Activated naive CD4-positive, alpha-beta T cell treated with anti-CD3 and anti-CD28 coated beads for 36 hours (primary cell): ENCODE measurements at regions not wholly inside any gene's neighbourhood (a gene's known extent, or its start where the extent isn't known, plus 50 kb on each side); places are given as distances from the start of the nearest gene placed in this dataset.

Source experiments
- CTCF ChIA-PET: fragments of 350-600 bp; sonication (Branson Sonifier 250); formaldehyde crosslinking; loops from one replicate; lab custom pipeline; 2021; ENCODE audit warnings: antibody characterized with exemption; lab: Charles Lee
- DNase-seq: peaks from one replicate; pipeline ENCODE4 v3.0.0-alpha.2; 2020
- H3K27ac Mint-ChIP-seq: one replicate; pipeline ENCODE4 v1.8.0; 2021; ENCODE audit warnings: mild to moderate bottlenecking, mixed read lengths
- H3K27me3 Mint-ChIP-seq: one replicate; pipeline ENCODE4 v1.8.0; 2021; ENCODE audit warnings: low read depth, mixed read lengths
- H3K36me3 Mint-ChIP-seq: one replicate; pipeline ENCODE4 v1.8.0; 2021; ENCODE audit warnings: low read depth, mixed read lengths
- H3K4me1 Mint-ChIP-seq: one replicate; pipeline ENCODE4 v1.8.0; 2021; ENCODE audit warnings: low read depth, mixed read lengths
- H3K4me3 Mint-ChIP-seq: one replicate; pipeline ENCODE4 v1.8.0; 2021; ENCODE audit warnings: mild to moderate bottlenecking, moderate library complexity, mixed read lengths
- H3K9me3 Mint-ChIP-seq: one replicate; pipeline ENCODE4 v1.8.0; 2021; ENCODE audit warnings: mixed read lengths
- intact Hi-C: fragments of 100-400 bp; cut with micrococcal nuclease; formaldehyde crosslinking; loops from one replicate; pipeline ENCODE4 v1.15.1; 2023

DNA sequence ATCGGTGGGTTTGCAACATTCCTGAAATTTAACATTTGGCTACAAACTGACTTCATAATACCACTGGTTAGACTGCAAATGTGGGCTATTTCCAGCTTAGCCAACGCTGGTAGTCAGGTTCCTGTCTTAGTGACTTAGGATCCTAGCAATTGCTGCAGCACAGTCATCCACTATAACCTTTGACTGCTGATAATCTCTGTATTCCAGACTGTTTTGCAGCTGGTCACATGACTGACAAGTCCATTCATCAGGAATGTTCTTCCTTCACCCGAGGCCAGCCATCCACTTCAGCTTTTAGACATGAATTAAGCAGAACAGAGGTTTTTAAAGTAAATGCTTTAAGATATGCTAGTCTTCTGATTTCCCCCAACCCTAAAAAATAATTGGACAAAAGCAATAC, 425.9 kb upstream of the MPDZ start:
- peaks cover 3% of the 10 kb centered on the region for H3K9me3 Mint-ChIP-seq
- H3K36me3 Mint-ChIP-seq: no peaks in the 10 kb centered on the region
- intact Hi-C loops: no loop called here
- no peaks in the 10 kb centered on the region for H3K4me1 Mint-ChIP-seq
- no peaks in the 10 kb centered on the region for H3K27me3 Mint-ChIP-seq
- CTCF ChIA-PET: no interaction called here
- H3K4me3 Mint-ChIP-seq: no peak overlapping the region
- DNase-seq: no peak
- no peak overlapping the region for H3K27ac Mint-ChIP-seq

DNA sequence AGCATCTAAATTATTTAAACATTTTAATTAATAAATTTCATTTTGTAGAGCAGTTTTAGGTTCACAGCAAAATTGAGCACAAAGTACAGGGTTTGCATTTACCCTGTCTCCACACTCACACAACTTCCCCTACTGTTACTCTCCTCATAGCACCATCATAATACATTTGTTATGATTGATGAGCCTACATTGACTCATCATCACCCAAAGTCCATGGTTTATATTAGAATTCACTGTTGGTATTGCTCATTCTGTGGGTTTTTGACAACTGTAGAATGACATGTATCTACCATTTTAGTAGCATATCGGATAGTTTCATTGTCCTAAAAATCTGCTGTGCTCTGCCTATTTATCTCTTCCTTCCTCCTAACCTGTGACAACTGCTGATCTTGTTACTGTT, 411.1 kb upstream of the MPDZ start:
- no peaks in the 10 kb centered on the region for H3K36me3 Mint-ChIP-seq
- intact Hi-C loops: no loop called here
- H3K4me3 Mint-ChIP-seq: no peak overlapping the region
- no peaks in the 10 kb centered on the region for H3K27me3 Mint-ChIP-seq
- CTCF ChIA-PET: no interaction called here
- no peak for DNase-seq
- H3K9me3 Mint-ChIP-seq: peaks cover 14% of the 10 kb centered on the region
- no peaks in the 10 kb centered on the region for H3K4me1 Mint-ChIP-seq
- no peak overlapping the region for H3K27ac Mint-ChIP-seq

DNA sequence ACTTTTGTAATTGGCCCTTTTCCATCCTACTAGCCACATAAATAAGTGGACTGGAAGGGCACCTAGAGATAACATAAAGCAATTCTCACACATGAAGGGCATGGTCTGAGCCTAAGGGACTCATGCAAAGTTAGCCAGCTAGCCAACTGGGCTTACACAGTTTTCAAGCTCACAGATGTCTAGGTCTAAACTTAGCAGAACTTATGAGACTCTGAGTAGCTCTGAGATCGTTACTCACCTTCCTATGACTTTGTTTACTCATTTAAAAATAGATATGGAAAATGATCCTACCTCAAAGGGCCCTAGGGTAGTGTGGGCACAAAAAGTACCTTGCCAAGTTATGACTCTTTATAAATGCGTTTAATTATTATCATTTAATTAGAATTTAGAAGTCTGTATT, 410.4 kb upstream of the MPDZ start:
- CTCF ChIA-PET: no interaction called here

DNA sequence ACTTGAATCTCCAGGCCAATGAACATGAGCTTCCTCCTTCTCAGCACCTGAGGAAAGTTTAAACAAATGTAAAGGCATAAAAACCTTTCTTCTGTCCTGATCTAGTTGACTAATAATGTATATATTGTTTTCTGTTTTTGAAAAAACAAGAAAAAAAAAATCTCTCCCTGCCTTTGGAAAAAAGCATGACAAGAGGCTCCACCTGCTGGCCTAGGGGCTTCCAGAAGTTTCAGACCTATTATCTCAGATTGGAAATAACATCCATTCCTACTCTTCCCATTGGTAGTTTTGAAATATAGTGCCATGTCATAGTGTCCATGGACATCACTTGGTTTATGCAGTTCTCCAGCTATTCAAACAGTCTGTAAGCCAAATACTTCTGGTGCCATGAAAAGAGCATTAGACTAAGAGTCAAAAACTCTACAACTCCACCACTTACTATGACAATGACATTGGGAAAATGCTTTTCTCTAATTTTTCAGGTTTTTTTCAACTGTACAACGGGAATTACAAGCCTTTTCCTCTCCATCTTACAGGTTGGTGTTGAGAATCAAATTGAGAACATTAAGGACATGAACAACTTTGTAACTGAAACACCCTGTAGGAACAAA, 409.6 kb upstream of the MPDZ start:
- no peaks in the 10 kb centered on the region for H3K36me3 Mint-ChIP-seq
- no peak overlapping the region for H3K27ac Mint-ChIP-seq

More for the DNA sequence above, 410.4 kb upstream of the MPDZ start:
- Mint-ChIP-seq H3K9me3 (peaks cover 10% of the 10 kb centered on the region), H3K4me3 (no peak overlapping the region), H3K27ac (no peak overlapping the region), H3K4me1 (no peaks in the 10 kb centered on the region), H3K27me3 (no peaks in the 10 kb centered on the region), H3K36me3 (no peaks in the 10 kb centered on the region)
- no peak for DNase-seq
- intact Hi-C loops: no loop called here

DNA sequence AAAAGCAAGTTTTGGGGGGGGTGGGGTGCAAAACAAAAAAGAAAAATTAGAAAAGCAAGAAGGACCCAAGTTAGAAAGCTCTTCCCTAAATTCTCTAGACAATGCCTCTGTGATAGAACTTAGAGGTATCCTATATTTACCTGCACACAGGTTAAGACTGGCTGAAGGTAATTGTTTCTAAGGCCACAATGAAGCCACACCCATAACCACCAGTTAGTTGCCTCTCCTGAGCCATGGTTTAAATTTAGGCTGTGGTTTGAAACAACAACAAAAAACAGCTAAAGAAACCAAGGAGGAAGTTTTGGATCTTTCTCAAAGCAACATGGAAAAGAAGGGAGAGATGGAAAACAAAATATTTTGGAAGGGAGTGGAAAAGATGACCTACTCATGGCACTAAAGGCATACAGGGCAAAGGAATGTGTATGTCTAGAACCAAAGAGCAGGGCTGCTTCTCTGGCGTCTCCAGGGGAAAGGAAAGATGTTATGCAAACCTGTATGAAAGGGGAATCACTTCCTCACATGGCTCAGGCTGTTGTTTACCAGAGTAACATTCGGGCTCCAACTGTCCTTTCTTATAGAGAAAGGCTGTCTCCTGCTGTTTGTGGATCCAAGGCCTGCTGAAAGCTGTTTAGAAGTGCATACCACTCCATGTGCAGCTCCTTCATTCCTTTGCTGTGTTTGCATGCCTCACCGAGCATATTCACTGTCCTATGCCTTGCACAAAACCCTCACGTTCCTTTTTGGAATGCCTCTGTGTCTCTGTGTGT, 408.9 kb upstream of the MPDZ start:
- DNase-seq: no peak
- H3K36me3 Mint-ChIP-seq: no peaks in the 10 kb centered on the region
- peaks cover 10% of the 10 kb centered on the region for H3K9me3 Mint-ChIP-seq
- CTCF ChIA-PET: interaction anchor here (0.6 to 0.7 kb wide), 2 partner anchors 155 to 161 kb away, joined by 6 read pairs; no protein-coding TSS in a partner anchor
- H3K4me1 Mint-ChIP-seq: no peaks in the 10 kb centered on the region
- H3K4me3 Mint-ChIP-seq: no peak overlapping the region
- intact Hi-C loops: no loop called here
- H3K27ac Mint-ChIP-seq: no peak overlapping the region
- H3K27me3 Mint-ChIP-seq: no peaks in the 10 kb centered on the region

More for the DNA sequence above, 409.6 kb upstream of the MPDZ start:
- Mint-ChIP-seq H3K9me3 (peaks cover 10% of the 10 kb centered on the region), H3K4me3 (no peak overlapping the region), H3K4me1 (no peaks in the 10 kb centered on the region), H3K27me3 (no peaks in the 10 kb centered on the region)
- DNase-seq: no peak
- CTCF ChIA-PET: no interaction called here
- intact Hi-C loops: no loop called here

DNA sequence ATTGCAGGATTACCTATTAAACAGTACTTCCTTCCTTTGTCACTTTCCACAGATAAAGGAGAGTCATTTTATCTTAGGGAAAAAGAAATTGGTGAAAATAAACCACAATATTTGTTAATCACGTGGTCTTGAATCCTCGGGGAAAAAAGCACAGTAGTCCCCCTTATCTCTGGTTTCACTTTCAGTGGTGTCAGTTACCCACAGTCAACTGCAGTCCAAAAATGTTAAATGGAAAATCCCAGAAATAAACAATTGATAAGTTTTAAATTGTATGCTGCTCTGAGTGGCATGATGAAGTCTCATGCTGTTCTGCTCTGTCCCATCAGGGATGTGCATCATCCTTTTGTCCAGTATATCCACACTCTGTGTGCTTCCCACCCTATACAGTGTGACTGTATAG, 405.2 kb upstream of the MPDZ start:
- Mint-ChIP-seq H3K27me3 (no peaks in the 10 kb centered on the region), H3K4me1 (no peaks in the 10 kb centered on the region), H3K9me3 (peaks cover 8% of the 10 kb centered on the region), H3K36me3 (no peaks in the 10 kb centered on the region), H3K27ac (no peak overlapping the region), H3K4me3 (no peak overlapping the region)
- CTCF ChIA-PET: interaction anchor here (0.9 kb wide), 1 partner anchor 257 kb away, joined by 3 read pairs; no protein-coding TSS in a partner anchor
- no peak for DNase-seq
- intact Hi-C loops: no loop called here

DNA sequence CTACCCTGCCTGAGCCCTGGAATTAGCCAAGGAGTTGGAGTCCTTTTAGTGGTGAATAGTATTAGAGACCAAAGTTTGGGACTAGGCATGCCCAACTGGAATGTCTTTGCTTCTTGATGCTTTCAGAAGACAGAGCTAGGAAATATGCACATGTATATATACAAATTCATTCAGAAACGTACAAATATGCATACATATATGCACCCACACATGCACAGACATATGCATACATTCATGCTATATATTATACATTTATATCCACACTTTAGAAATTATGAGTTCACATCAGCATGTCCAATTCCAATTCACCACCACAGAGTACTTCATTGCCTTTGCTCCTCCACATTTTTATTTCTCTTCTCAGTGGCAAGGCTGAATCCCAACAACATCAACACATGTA, 398.3 kb upstream of the MPDZ start:
- CTCF ChIA-PET: no interaction called here
- no peaks in the 10 kb centered on the region for H3K27me3 Mint-ChIP-seq
- H3K9me3 Mint-ChIP-seq: peaks cover 6% of the 10 kb centered on the region
- H3K4me1 Mint-ChIP-seq: no peaks in the 10 kb centered on the region
- H3K36me3 Mint-ChIP-seq: no peaks in the 10 kb centered on the region
- H3K27ac Mint-ChIP-seq: no peak overlapping the region
- H3K4me3 Mint-ChIP-seq: no peak overlapping the region
- intact Hi-C loops: no loop called here
- DNase-seq: no peak

DNA sequence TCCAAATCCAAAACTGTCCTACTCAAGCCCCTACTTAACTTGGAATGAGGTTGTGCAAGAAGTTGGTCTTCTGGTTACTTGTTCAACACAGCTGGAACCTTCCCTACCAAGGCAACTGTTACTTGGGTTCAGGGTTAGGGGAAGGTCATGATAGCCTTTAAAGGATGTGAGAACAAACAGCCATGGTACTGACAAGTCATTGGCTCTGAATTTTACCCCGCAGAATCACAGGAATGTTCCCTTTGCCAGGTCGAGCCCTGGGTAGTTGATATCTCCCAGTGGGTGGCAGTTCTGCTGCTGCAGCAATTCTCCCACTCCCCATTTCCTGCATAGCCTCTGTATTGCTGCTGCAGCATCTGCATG, 396.1 kb upstream of the MPDZ start:
- no peak overlapping the region for H3K27ac Mint-ChIP-seq
- intact Hi-C loops: no loop called here
- no peak for DNase-seq
- peaks cover 7% of the 10 kb centered on the region for H3K9me3 Mint-ChIP-seq
- no peaks in the 10 kb centered on the region for H3K4me1 Mint-ChIP-seq
- no peaks in the 10 kb centered on the region for H3K27me3 Mint-ChIP-seq
- no peaks in the 10 kb centered on the region for H3K36me3 Mint-ChIP-seq
- H3K4me3 Mint-ChIP-seq: no peak overlapping the region
- CTCF ChIA-PET: interaction anchor here (0.6 kb wide), 1 partner anchor 651 kb away, joined by 4 read pairs; no protein-coding TSS in a partner anchor

DNA sequence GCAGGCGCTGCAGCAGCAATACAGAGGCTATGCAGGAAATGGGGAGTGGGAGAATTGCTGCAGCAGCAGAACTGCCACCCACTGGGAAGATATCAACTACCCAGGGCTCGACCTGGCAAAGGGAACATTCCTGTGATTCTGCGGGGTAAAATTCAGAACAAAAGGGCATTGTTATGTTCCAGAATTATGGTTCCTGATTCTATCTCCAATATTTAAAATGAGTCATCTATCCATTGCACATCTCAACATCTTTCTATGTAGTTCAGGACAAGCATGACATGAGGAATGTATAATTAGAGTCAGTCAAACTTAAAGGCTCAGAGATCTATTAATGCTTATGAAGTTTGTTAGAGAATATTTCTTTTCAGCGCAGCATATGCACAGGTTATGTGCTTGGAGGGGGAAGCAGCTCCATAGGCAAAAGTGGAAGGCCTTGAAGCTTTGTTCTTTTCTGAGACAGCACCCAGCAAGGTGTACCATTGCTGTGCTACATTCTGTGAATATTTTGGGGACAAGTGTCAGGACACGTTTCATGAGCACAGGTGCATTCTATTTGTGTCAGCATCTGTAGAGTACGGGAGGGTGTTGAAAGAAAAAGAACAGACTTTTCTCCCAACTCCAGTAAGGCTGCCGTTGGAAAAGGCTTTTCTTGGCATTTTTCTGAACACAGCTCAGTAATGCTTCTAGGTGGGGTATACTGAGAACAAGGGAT, 395.6 kb upstream of the MPDZ start:
- CTCF ChIA-PET: no interaction called here
- H3K27me3 Mint-ChIP-seq: no peaks in the 10 kb centered on the region
- peaks cover 7% of the 10 kb centered on the region for H3K9me3 Mint-ChIP-seq
- no peak overlapping the region for H3K27ac Mint-ChIP-seq
- no peaks in the 10 kb centered on the region for H3K4me1 Mint-ChIP-seq
- no peaks in the 10 kb centered on the region for H3K36me3 Mint-ChIP-seq
- intact Hi-C loops: no loop called here
- no peak overlapping the region for H3K4me3 Mint-ChIP-seq
- no peak for DNase-seq

DNA sequence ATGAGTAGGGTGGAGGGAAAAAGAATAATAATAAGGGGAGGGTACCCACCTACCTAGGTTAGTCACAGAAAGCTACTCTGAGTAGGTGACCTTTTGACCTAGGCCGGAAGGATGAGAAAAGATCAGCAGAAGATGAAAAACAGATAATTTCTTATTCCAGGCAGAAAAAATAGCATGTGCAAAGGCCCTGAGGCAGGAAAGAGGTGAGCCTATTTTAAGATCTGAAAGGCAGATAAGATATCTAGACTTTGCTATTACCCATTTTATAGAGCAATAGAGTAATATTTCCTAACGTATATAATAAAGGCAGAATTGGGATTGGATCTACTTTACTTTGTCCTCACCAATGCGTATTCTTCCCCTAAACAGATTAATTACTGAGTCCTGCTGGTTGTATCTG, 393.9 kb upstream of the MPDZ start:
- Mint-ChIP-seq H3K36me3 (no peaks in the 10 kb centered on the region), H3K4me1 (no peaks in the 10 kb centered on the region), H3K9me3 (peaks cover 15% of the 10 kb centered on the region), H3K27me3 (no peaks in the 10 kb centered on the region), H3K27ac (no peak overlapping the region), H3K4me3 (no peak overlapping the region)
- intact Hi-C loops: no loop called here
- no peak for DNase-seq
- CTCF ChIA-PET: no interaction called here

DNA sequence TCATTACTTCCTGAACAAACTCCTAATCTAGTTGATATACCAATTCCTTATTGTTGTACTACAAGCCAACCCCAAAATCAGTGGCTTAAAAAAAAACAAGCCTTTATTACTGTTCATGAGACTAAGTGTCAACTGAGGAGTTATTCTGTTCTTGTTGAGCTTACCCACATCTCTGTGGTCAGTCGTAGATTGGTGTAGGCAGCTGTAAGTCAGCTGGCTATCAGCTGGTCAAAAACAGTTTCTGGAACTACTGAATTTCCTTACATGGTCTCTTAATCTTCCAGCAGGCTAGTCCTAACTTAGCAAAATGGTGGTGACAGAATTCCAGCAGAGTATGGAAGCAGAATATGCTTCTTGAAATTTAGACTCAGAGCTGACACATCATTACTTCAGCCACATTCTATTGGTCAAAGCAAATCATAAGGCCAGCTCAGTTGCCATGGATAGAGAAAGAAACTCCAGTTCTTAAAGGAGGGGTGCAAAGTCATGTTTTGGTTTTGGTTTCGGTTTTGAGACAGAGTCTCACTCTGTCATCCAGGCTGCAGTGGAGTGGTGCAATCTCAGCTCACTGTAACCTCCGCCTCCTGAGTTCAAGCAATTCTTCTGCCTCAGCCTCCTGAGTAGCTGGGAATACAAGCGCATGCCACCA, 386.1 kb upstream of the MPDZ start:
- H3K4me1 Mint-ChIP-seq: no peaks in the 10 kb centered on the region
- DNase-seq: no peak
- H3K9me3 Mint-ChIP-seq: peaks cover 18% of the 10 kb centered on the region
- H3K4me3 Mint-ChIP-seq: no peak overlapping the region
- no peak overlapping the region for H3K27ac Mint-ChIP-seq
- H3K27me3 Mint-ChIP-seq: no peaks in the 10 kb centered on the region
- intact Hi-C loops: no loop called here
- H3K36me3 Mint-ChIP-seq: no peaks in the 10 kb centered on the region
- CTCF ChIA-PET: no interaction called here

DNA sequence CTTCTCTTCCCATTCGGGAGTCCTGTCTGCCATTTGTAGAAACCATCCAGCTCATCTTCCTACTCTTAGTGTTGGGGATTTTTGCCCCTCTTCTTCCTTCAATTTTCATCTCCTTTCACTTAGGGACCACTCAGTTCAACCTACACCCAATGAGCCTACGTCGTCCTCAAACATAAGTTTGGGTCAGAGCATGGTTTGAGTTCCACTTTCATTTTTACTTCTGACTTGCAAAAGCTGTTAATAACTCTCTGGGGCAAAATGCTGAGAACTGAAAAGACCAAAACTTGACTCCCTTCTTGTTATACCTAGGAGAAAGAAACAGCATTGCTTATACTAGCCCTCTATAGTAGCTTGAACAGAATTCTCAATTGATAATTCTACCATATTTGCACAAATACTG, 381.5 kb upstream of the MPDZ start:
- Mint-ChIP-seq H3K9me3 (peaks cover 7% of the 10 kb centered on the region), H3K4me3 (no peak overlapping the region)
- CTCF ChIA-PET: no interaction called here

More for the DNA sequence above, 381.5 kb upstream of the MPDZ start:
- Mint-ChIP-seq H3K4me1 (no peaks in the 10 kb centered on the region), H3K36me3 (no peaks in the 10 kb centered on the region), H3K27ac (no peak overlapping the region), H3K27me3 (no peaks in the 10 kb centered on the region)
- no peak for DNase-seq
- intact Hi-C loops: no loop called here
